Glutamatergic neuron (in vitro differentiated cells): ENCODE measurements at regions not wholly inside any gene's neighbourhood (a gene's known extent, or its start where the extent isn't known, plus 50 kb on each side); places are given as distances from the start of the nearest gene placed in this dataset.

Experiments used
- DNase-seq: peaks from one replicate; pipeline ENCODE4 v3.0.0; 2022
- H3K27ac Mint-ChIP-seq: one replicate; pipeline ENCODE4 v1.8.0; 2020; ENCODE audit warnings: mild to moderate bottlenecking, mixed read lengths, inconsistent platforms; ENCODE audit not compliant: unreplicated experiment
- H3K27me3 Mint-ChIP-seq: one replicate; pipeline ENCODE4 v1.8.0; 2020; ENCODE audit warnings: mild to moderate bottlenecking, moderate library complexity, mixed read lengths, inconsistent platforms; ENCODE audit not compliant: unreplicated experiment
- H3K36me3 Mint-ChIP-seq: one replicate; pipeline ENCODE4 v1.8.0; 2020; ENCODE audit warnings: mild to moderate bottlenecking, mixed read lengths, inconsistent platforms; ENCODE audit not compliant: unreplicated experiment
- H3K4me1 Mint-ChIP-seq: one replicate; pipeline ENCODE4 v1.8.0; 2020; ENCODE audit warnings: mild to moderate bottlenecking, low read depth, mixed read lengths, inconsistent platforms; ENCODE audit not compliant: unreplicated experiment
- H3K4me3 Mint-ChIP-seq: one replicate; pipeline ENCODE4 v1.8.0; 2020; ENCODE audit warnings: mild to moderate bottlenecking, mixed read lengths, inconsistent platforms; ENCODE audit not compliant: unreplicated experiment
- H3K9me3 Mint-ChIP-seq: one replicate; pipeline ENCODE4 v1.8.0; 2020; ENCODE audit warnings: mild to moderate bottlenecking, moderate library complexity, mixed read lengths, inconsistent platforms; ENCODE audit not compliant: unreplicated experiment
- TF ChIP-seq, protein P1 (sequence below): fragments of 200-600 bp; sonication (generic); IDR thresholded peaks from one replicate; pipeline ENCODE4 v1.5.0; 2021; ENCODE audit not compliant: partially characterized antibody, unreplicated experiment

DNA sequence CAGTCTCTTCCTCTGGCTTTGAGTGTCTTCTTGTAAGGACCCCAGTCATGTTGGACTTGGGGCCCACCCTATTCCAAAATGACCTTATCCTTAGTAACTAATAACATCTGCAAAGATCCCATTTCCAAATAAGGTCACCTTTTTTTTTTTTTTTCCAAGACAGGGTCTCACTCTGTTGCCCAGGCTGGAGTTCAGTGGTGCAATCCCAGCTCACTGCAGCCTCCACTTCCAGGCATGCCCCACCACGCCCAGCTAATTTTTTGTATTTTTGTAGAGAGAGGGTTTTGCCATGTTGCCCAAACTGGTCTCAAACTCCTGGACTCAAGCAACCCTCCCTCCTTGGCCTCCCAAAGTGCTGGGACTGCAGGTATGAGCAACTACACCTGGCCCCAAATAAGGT, 118.8 kb upstream of the GSE1 start:
- Mint-ChIP-seq H3K27ac (no peak overlapping the region), H3K27me3 (peaks cover 10% of the 10 kb centered on the region), H3K4me3 (peak overlapping the region; percentile 30), H3K9me3 (peaks cover 15% of the 10 kb centered on the region), H3K4me1 (peaks cover 37% of the 10 kb centered on the region), H3K36me3 (no peaks in the 10 kb centered on the region)
- DNase-seq, result no peak
- TF ChIP-seq, protein P1, sequence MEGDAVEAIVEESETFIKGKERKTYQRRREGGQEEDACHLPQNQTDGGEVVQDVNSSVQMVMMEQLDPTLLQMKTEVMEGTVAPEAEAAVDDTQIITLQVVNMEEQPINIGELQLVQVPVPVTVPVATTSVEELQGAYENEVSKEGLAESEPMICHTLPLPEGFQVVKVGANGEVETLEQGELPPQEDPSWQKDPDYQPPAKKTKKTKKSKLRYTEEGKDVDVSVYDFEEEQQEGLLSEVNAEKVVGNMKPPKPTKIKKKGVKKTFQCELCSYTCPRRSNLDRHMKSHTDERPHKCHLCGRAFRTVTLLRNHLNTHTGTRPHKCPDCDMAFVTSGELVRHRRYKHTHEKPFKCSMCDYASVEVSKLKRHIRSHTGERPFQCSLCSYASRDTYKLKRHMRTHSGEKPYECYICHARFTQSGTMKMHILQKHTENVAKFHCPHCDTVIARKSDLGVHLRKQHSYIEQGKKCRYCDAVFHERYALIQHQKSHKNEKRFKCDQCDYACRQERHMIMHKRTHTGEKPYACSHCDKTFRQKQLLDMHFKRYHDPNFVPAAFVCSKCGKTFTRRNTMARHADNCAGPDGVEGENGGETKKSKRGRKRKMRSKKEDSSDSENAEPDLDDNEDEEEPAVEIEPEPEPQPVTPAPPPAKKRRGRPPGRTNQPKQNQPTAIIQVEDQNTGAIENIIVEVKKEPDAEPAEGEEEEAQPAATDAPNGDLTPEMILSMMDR, result no peak

DNA sequence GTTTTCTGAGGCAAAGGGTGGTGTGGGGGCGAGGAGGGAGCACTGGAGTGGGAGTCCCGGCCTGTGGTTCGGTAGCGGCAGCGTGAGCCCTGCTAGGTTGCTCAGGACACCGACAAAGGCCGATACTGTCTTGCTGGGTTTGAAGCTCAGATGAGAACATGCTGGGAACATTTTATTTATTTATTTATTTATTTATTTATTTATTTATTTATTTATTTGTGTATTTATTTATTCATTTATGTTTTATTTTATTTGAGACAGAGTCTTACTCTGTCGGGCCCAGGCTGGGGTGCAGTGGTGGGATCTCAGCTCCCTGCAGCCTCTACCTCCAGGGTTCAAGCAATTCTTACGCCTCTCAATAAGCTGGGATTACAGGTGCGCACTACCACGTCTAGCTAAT, 117.9 kb upstream of the GSE1 start:
- peaks cover 41% of the 10 kb centered on the region for H3K4me1 Mint-ChIP-seq
- peaks cover 10% of the 10 kb centered on the region for H3K27me3 Mint-ChIP-seq
- H3K36me3 Mint-ChIP-seq, result no peaks in the 10 kb centered on the region
- no peak overlapping the region for H3K4me3 Mint-ChIP-seq
- H3K9me3 Mint-ChIP-seq, result peaks cover 17% of the 10 kb centered on the region
- no peak for DNase-seq
- H3K27ac Mint-ChIP-seq, result peak overlapping the region; percentile 43
- TF ChIP-seq, protein P1, result no peak

DNA sequence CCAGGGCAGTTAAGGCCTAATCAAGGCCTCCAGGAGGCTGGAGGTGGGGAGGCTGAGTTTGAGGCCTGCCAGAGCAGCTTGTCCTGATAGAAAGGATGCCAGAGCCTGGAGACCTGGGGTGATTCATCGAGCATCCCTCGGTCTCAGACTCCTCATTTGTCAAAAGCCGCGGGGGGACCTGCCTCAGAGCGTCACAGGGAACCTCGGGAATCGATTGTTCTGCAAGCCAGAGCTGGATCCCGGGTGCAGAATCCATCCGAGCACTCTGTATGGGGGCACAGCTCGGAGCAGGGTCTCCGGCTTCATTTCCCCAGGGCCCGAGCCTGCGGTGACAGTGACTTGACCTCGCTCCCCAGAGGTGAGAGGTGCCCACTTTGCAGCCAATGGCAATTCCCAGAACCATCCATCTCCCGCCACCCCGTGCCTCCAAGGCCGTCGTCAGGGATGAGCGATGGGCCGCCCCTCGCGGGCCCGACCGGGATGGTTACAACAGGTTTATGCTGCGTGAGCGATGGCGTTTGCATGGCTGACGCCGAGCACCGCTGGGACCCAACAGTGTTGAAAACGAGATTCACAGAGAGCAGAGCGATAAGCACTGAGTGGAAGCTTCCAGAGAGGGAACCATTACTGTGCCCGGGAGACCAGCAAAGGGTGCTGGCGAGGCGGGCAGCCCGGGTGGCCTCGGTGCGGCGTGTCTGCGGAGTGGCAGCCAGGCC, 117.1 kb upstream of the GSE1 start:
- Mint-ChIP-seq H3K36me3 (no peaks in the 10 kb centered on the region), H3K4me1 (peaks cover 46% of the 10 kb centered on the region), H3K9me3 (peaks cover 17% of the 10 kb centered on the region), H3K27ac (no peak overlapping the region), H3K27me3 (peaks cover 10% of the 10 kb centered on the region), H3K4me3 (no peak overlapping the region)
- TF ChIP-seq, protein P1, result no peak
- no peak for DNase-seq

DNA sequence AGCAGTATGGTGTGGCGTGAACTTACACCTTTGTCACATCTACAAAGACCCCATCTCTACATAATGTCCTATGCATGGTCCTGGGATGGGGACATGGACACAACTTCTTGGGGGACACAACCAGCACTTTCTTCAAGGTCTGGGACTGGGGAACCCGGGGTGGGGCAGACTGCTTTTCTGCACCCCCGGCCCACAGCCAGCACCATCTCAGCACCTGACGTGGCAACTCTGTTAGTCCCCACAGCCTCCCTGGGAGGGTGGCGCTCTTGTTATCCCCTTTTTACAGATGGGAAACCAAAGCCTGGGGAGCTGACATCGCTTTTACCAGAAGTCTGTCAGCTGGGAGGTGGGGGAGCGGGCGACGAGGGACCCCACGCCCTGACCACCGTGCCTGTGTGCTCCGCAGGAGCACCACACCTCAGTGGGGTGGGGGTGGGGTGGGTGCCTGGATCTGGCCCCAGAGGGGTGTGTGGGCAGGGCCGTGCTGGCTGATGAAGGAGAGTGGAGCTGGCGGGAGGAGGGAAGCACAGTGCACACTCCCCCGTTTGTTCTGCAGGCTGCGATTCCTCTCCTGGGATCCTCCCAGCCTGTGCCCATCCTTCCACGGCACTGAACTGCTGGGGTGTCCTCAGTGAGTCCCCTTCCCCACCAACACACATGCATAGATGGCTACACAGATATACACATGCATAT, 115.4 kb upstream of the GSE1 start:
- peaks cover 45% of the 10 kb centered on the region for H3K4me1 Mint-ChIP-seq
- peaks cover 15% of the 10 kb centered on the region for H3K9me3 Mint-ChIP-seq
- H3K27ac Mint-ChIP-seq, result peak overlapping the region; percentile 64
- H3K36me3 Mint-ChIP-seq, result no peaks in the 10 kb centered on the region
- TF ChIP-seq, protein P1, result no peak
- peaks cover 6% of the 10 kb centered on the region for H3K27me3 Mint-ChIP-seq
- H3K4me3 Mint-ChIP-seq, result peak overlapping the region; percentile 1
- DNase-seq, result no peak

DNA sequence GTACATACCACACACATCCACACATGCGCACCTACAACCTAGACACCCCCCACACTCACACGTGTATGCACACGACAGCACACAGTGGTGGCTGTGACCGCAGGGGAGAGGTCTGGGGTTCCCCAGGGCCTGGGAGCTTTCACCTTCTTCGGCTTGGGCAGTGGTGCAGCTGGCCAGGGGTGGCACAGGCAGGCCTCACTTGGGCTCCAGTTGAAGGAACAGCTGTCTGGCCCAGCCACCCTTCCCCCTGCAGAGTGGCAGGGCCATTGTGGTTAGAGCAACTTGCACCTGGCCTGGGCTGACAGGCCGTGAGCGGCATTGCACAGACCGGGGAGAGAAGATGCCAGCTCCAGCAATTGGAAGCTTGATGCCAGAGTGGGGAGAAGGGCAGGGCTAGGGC, 114.5 kb upstream of the GSE1 start:
- Mint-ChIP-seq H3K9me3 (peaks cover 14% of the 10 kb centered on the region), H3K27ac (peak overlapping the region; percentile 64), H3K4me1 (peaks cover 47% of the 10 kb centered on the region), H3K4me3 (peak overlapping the region; percentile 30), H3K36me3 (no peaks in the 10 kb centered on the region), H3K27me3 (peaks cover 3% of the 10 kb centered on the region)
- TF ChIP-seq, protein P1, result no peak
- no peak for DNase-seq
